ENCODE measurements at regions not wholly inside any gene's neighbourhood (a gene's known extent, or its start where the extent isn't known, plus 50 kb on each side); places are given as distances from the start of the nearest gene placed in this dataset.

DNA sequence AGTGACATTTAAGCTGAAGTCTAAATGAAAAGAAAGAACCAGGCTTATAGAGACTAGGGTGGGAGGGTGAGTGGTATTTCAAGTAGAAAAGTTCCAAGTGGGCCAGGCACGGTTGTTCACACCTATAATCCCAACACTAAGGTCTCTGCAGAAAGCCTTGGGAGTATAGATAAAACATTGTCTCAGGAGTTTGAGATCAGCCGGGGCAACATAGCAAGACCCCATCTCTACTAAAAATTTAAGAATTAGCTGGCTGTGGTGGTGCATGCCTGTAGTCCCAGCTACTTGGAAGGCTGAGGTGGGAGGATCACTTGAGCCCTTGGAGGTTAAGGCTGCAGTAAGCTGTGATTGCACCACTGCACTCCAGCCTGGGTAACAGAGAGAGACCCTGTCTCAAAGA lies 143.4 kb upstream of the PKDCC start:
- intact Hi-C loops (cut with micrococcal nuclease): no loop called here

DNA sequence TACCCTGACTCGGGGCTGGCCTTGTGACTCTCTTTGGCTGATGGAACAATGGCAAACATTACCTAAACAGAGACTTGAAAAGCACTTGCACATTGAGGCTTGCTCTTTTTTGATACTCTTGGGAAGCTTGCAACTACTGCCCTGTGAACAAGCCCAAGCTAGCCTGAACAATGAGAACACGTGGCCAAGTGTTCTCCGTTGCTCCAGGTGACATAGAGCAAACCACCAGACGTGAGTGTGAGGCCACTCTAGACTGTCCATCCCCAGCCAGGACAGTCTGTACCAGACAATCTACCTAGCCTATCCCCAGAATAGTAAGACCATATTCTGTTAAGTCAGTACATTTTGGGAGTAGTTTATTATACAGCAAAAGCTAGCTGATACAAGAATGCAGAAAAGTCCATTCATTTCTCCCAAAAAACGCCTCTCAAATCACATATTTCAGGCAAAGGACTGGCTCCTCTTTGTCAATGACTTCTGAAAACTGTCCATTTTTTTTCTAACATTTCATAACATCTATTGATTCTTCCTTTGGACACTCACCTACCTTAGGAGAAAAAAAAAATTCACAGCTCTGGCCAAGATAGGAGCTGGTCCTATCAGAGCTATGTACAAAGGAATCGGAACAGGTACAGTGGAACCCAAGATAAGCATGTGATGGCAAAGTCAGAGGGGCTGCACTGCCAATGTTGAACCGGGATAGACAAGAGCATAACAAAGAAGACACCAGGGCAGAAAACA lies 142.1 kb upstream of the PKDCC start:
- intact Hi-C loops (cut with micrococcal nuclease): no loop called here

DNA sequence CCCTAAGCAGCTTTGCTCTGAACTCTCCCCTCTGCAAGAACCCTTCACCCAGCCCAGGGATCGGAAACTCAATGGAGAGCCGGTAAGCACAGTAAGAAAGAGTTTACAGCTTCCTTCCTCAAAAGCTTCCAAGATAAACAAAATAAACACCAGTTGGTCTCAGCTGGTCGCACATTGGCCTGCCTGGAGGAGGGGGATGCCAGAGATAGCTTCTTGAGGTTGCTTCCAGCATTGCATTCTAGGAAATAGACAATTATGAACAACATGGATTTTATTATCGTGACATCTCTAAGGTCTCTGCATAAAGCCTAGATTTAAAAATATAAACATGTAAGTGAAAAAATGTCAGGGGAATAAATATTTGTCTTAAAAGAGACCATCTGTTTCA lies 141.5 kb upstream of the PKDCC start:
- intact Hi-C loops (cut with micrococcal nuclease): no loop called here

DNA sequence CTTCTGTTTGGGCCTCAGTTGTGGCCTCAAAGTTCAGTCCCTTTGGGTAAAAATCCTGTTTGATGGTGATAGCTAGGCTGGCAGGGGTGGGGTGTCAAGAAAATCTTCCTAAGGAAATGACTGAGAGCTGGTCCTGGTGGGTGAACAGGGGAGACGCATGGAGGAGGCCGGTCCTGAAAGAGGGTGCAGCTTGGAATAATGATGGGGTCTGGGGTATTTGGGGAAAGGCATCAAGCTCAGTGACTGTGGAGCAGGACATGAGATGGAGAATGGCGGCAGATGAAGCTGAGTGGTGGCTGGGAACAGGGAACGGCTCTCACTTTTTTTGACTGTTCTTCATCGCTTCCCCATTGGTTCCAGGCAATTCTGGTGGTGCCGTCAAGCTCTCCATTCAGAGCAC lies 140.7 kb upstream of the PKDCC start:
- intact Hi-C loops (cut with micrococcal nuclease): no loop called here

DNA sequence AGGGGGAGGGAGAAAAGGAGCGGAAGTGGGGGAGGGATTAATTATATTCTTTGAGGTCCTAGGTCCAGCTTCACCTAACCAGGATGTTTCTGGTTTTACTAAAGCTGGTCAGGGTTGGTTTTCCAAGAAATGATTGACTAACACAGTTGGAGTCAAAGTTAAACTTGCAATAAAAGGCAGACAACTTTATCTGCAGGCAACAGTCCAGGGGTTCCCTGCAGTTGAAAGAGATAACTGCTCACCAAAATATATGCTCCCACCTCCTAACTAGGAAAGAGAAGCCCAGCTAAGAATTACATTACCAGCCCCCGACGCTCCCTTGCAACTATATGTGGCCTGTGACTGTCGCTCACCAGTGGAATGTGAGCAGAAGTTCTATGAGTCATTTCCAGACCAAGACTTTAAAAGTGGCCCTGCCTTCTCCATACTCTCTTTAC lies 140.0 kb upstream of the PKDCC start:
- intact Hi-C loops (cut with micrococcal nuclease): no loop called here

DNA sequence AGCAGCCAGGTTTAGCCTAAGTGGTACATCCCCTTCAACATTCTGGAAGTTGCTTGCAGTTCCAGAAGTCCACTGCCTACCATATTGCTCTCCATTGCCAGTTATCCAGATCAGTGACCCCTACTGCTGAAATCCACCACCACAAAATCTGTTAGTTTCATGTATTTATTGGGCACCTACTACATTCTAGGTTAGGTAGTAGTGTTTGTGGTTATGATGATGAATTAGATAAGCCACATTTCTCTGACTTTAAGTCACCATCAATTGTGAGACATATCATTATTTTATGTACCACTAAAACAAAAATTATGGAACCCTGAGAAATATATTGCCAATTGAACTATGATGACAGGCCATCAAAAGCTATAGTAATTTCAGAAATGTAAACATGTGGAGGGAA lies 139.5 kb upstream of the PKDCC start:
- intact Hi-C loops (cut with micrococcal nuclease): no loop called here

DNA sequence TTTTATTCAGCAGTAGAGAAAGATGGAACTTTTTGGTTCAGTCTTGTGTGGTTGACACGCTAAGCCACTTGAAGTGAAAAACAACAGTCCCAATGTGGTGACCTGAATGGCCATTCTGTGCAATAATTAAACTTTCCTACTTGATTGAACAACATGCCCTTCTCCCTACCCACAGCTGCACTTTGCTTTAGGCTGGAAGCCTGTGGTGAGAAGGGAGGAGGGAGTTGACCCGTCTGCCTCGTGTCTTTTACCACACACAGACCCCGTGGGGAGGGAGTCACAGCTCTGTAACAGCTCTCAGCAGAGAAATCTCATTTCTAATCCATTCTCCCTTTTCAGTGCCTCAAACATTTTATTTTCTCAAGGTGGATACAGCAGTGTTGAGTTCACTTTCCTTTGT lies 138.2 kb upstream of the PKDCC start:
- intact Hi-C loops (cut with micrococcal nuclease): no loop called here

DNA sequence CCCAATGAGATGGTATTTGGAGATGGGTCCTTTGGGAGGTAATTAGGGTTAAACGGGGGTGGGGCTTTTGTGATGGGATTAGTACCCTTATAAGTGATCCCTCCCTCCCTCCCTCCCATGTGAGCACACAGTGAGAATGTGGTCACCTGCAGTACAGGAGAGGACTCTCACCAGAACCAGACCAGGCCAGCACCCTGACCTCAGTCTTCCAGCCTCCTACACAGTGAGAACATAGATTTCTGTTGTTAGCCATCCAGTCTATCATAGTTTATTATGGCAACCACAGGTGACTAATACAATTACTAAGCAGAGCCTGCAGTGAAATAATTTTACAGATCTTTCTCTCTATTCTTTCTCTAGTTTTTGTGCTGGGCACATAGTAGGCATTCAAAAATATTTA lies 137.7 kb upstream of the PKDCC start:
- intact Hi-C loops (cut with micrococcal nuclease): no loop called here

DNA sequence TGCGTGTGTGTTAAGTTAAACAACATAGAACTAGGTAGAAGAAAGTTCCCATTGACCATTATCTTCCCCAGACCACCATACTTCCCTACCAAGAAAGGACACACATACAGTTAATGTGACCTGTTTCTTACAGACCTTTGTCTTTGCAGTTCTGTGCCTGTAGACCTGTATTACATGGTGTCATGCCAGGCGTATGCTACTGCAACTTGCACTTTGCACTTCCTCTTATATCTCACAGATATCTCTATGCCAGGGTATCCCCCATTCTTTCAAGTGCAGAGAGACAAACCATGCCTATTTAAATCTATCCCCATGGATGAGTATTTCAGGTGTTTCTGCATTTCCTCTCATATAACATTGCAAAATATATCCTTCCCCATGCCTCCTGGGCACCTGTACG lies 136.8 kb upstream of the PKDCC start:
- intact Hi-C loops (cut with micrococcal nuclease): no loop called here

DNA sequence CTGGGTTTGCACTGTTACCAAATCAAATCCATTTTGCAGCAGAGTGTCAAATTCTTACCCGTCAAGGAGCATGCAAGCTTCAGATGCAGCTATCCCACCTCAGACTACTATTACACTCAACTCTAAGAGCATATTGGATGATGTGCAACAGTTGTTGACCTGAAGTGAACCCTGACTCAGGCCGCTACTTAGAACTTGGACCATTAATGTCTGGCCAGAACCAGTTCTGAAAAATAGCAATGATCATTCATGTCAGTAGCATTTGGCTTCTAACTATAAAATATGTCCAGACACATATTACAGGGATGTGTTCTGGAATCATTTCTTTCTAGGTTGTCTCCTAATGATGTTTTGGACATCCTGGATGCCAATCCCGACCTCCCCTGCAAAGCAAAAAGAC lies 135.5 kb upstream of the PKDCC start:
- intact Hi-C loops (cut with micrococcal nuclease): no loop called here

DNA sequence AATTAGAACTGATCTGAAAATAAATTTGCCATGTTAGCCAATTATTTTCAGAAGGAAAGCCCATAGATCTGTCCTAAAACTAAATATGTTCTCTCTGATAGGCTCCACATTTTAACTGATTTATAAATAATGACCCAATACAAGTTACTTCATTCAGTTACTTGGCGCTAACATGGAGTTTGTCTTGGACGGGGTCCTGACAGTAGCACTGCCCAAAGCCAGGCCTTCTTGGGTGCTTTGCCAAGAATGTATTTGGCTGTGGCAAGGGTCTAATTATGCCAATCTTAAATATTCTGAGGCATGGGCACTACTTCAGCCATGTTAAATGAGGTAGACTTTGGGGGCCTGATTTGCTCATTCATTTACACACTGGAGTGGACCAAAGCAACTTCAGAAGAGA lies 135.0 kb upstream of the PKDCC start:
- intact Hi-C loops (cut with micrococcal nuclease): no loop called here

DNA sequence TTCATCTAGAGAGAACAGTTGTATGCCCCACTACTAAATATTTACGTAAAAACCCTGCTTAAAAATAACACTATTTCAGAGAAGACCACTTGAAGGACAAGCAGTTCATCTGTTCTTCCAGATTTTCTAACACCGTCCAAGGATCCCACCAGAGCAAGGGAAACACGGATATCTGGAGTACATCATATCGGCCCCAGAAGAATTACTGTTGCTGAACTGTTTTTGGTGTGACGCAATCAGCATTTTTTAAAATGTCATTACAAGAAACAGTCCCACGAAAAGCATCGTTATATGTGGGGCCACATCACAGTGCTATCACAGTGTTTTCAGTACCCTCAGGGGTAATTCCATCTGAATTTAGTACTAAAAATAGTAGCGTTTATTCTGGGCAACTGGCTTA lies 134.5 kb upstream of the PKDCC start:
- intact Hi-C loops (cut with micrococcal nuclease): no loop called here

DNA sequence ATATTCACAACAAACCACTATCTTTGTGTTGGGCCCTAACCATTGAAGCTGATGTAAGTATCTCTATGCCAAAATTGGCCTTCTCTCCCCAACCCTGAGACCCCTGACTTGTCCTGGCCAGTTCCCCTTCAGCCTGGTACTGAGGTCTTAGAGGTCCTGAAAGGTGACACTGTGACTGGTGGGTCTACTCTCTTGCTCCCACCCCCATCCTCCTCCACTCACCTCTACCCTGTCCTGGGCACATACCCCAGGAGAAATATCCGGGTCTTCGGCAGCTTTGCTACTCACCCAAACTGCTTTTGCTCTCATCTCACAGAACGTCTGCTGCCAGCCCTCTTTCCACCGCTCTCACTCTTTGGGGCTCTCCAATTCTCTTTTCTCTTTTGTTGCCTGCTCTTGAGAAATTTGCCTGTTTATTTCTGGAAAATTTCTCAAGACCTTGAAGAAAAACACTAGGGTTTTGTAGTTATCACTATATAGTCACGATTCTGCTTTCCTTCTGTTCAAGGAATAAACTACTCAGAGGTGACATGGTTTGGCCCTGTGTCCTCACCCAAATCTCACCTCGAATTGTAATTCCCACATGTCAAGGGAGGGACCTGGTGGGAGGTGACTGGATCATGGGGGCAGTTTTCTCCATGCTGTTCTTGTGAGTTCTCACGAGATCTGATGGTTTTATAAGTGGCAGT lies 133.8 kb upstream of the PKDCC start:
- intact Hi-C loops (cut with micrococcal nuclease): no loop called here

DNA sequence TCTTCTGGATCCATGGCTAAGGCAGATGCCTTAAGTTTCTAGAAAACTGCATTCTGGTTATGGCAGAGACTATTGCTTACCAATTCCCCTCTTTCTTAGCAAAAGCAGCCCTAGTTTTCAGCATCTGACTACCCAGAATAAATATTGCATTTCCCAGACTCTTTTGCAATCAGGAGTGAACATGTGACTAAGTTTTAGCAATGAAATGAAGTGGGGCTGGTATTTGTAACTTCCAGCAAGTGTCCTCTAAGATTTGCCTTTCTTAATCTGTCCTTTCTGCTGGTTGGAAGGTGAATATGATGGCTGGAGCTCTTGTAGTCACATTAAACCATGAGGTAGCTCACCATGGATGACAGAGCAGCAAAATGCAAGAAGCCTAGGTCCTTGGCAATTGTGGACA lies 132.9 kb upstream of the PKDCC start:
- intact Hi-C loops (cut with micrococcal nuclease): no loop called here

DNA sequence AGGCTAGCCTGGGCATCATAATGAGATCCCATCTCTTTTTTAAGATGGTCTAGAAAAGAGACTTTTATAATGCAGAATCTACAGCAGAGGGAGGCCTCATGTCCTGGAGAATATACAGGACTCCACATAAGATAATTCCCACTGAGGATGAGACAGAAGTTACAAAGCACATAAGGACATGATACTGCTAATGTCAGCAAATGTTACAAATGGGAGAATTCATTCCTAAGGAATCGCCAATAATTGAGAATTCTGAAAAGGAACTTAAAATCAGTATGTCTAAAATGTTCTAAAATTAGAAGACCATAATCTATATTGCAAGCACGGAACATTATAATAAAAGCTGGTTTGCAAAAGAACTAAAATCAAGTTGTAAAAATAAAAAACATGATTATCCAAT lies 131.6 kb upstream of the PKDCC start:
- intact Hi-C loops (cut with micrococcal nuclease): no loop called here

DNA sequence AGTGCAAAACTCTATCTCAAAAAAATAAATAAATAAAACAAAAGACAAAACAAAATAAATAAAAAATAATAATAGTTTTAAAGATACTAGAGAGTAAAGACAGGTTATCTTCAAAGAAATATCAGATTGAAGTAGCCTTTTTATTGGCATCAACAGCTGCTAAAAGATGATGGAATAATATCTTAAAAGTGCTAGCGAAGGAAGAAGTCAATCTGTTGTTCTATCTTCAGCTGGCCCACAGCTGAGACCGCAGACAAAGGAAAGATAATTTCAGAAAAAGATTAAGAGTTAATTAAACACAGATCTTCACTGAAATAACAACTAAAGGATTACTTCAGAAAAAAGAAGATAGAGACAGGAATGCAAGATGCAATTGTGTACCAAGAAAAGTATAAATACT lies 130.2 kb upstream of the PKDCC start:
- intact Hi-C loops (cut with micrococcal nuclease): no loop called here

DNA sequence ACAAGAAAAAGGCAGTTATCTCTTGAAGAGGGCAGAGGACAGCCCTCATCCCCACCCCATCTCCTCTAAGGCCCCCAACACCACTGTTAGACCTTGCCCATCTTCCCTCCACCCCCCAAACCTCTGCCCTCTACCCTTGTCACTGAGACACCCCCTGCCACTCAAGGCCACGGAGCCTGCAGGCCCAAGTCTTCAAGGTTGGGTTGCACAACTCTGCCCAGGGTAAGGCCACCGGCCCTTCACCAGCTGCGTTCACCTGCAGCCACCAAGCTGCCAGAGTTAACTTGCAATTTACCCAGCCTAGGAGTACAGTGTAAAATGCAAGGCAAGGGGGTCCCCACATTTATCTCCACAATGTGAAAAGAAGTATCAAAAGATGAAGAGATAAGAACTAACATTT lies 128.7 kb upstream of the PKDCC start:
- intact Hi-C loops (cut with micrococcal nuclease): no loop called here

DNA sequence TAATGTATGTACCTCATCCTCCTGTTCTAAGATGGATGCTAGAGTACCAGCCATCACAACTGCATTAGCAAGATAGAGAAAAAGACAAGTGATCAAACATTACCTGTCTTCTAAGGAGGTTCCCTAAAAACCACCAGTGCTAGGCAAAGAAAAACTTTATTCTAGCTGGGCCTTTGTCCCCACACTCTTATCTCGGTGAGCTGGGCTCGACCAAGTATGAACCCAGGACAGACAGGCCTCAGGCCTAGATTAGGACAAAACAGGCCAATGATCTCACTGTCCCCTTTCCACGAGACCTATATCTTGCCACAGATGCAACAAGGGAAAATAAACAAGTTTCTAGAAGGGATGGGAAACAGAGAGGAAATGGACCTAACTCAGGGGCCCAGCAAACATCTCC lies 127.6 kb upstream of the PKDCC start:
- intact Hi-C loops (cut with micrococcal nuclease): no loop called here

DNA sequence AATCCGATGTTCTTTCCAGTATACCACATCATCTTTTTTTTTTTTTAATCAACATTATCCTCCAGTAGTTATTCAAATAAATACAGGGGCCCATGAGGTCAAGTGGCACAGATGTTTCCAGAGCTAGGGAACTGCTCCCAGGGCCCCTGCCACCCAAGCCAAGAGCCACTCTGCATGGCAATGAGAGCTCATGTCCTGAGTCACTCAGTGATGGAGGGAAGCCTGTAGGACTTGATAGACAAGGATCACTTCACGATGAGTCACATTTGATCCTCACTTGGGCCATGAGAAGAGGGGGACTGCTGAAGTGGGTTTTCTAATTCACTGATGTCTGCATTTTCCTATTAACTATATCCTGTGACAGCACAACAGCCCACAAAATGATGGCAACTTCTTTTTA lies 127.0 kb upstream of the PKDCC start:
- intact Hi-C loops (cut with micrococcal nuclease): no loop called here

DNA sequence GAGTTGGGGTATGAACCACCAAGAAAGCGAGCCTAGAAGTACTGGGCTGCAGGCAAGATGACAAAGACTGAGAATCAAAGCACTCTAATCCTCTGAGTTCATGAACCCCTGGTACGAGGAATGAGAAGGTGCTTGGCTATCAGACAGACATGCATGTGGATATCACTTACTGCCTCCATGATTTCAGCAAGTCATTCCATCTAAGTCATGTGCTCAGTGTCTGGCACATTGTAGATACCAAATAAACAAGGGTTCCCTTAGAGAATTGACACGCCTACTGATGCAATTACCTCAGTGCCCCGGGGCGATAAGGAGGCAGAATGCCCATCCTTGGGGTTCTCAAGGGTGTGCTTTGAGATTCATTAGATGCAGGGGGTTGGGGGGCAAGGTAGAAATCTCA lies 125.6 kb upstream of the PKDCC start:
- intact Hi-C loops (cut with micrococcal nuclease): no loop called here

DNA sequence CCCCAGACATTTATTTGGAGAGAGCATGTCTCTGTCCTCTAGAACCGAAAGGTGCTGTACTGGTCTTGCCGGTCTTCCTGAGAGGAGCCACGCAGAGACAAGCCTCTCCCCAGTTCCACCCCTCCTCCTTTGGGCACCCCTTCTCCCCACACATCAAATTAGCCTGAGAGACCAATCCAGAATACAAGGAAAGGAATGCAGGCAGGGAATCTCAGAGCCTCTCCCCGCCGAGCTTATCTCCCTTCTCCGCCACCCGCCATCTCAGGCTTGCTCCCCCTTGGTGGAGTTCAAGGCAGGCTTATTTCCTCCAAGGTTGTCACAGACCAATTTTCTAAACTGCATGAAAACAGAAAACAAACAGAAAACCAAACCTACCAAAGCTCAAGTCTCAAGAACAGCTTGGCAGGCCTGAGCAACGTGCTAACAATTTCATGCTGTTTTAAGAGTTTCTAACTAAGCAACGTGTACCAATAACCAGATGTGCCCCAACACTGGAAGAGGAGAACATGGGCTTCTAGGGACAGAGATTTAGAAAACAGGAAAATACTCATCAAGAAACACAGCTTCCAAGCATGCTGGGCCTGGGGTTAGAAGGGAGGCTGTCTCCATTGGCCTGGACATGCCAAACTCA lies 124.5 kb upstream of the PKDCC start:
- intact Hi-C loops (cut with micrococcal nuclease): no loop called here

DNA sequence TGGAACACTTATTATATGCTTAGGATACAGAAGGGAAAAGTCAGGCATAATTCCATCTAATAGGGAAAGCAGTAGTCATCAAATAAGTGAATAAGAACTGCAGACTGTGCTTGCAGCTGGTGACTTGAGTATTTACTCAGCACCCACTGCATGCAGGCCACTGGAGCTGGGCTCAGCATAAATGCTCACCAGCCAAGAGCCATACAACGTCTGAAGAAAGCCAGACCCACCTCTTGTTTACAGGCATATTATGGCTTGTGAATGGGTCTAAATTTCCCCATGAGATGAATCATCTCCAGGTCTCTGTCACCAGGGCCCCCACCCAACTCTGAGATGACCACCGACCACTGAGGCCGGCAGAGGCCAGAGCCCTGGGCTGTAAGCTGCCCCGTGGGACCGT lies 123.8 kb upstream of the PKDCC start:
- intact Hi-C loops (cut with micrococcal nuclease): no loop called here
